Activated B cell treated with CpG ODN at 0.5 μM for 24 hours (primary cell): ENCODE measurements at regions not wholly inside any gene's neighbourhood (a gene's known extent, or its start where the extent isn't known, plus 50 kb on each side); places are given as distances from the start of the nearest gene placed in this dataset.

Source experiments
- ATAC-seq: fragments of 200-7000 bp; cut with Tn5 transposase; one replicate; pipeline ENCODE4 v1.10.0; 2021; ENCODE audit warnings: low read depth, mild to moderate bottlenecking, moderate library complexity
- CTCF ChIA-PET: fragments of 350-600 bp; sonication (Branson Sonifier 250); formaldehyde crosslinking; loops from one replicate; lab custom pipeline; 2021; ENCODE audit warnings: antibody characterized with exemption; lab: Charles Lee
- POLR2A ChIA-PET: fragments of 350-600 bp; sonication (Branson Sonifier 250); formaldehyde crosslinking; loops from one replicate; lab custom pipeline; 2021; ENCODE audit warnings: antibody characterized with exemption; lab: Charles Lee
- DNase-seq: peaks from one replicate; pipeline ENCODE4 v3.0.0; 2022
- H3K27ac Mint-ChIP-seq: one replicate; pipeline ENCODE4 v1.8.0; 2020; ENCODE audit warnings: mixed read lengths
- H3K27me3 Mint-ChIP-seq: one replicate; pipeline ENCODE4 v1.8.0; 2021; ENCODE audit warnings: mixed read lengths
- H3K36me3 Mint-ChIP-seq: one replicate; pipeline ENCODE4 v1.8.0; 2021; ENCODE audit warnings: low read depth, mixed read lengths
- H3K4me1 Mint-ChIP-seq: one replicate; pipeline ENCODE4 v1.8.0; 2021; ENCODE audit warnings: mixed read lengths
- H3K4me3 Mint-ChIP-seq: one replicate; pipeline ENCODE4 v1.8.0; 2020; ENCODE audit warnings: mild to moderate bottlenecking, mixed read lengths
- H3K9me3 Mint-ChIP-seq: one replicate; pipeline ENCODE4 v1.8.0; 2020; ENCODE audit warnings: mixed read lengths
- intact Hi-C: fragments of 100-400 bp; cut with micrococcal nuclease; formaldehyde crosslinking; loops from one replicate; pipeline ENCODE4 v1.15.1; 2024
- TF ChIP-seq, protein P1 (sequence below): fragments of 200-600 bp; IDR thresholded peaks from one replicate; pipeline ENCODE4 v1.8.0; 2022; ENCODE audit warnings: antibody characterized with exemption, mild to moderate bottlenecking

- POLR2A ChIA-PET, result no interaction called here
- ATAC-seq, result no peak
- Mint-ChIP-seq H3K4me1 (peaks cover 3% of the 10 kb centered on the region), H3K4me3 (no peak overlapping the region), H3K27ac (no peak overlapping the region), H3K36me3 (no peaks in the 10 kb centered on the region), H3K27me3 (no peaks in the 10 kb centered on the region), H3K9me3 (no peaks in the 10 kb centered on the region)
- TF ChIP-seq, protein P1, sequence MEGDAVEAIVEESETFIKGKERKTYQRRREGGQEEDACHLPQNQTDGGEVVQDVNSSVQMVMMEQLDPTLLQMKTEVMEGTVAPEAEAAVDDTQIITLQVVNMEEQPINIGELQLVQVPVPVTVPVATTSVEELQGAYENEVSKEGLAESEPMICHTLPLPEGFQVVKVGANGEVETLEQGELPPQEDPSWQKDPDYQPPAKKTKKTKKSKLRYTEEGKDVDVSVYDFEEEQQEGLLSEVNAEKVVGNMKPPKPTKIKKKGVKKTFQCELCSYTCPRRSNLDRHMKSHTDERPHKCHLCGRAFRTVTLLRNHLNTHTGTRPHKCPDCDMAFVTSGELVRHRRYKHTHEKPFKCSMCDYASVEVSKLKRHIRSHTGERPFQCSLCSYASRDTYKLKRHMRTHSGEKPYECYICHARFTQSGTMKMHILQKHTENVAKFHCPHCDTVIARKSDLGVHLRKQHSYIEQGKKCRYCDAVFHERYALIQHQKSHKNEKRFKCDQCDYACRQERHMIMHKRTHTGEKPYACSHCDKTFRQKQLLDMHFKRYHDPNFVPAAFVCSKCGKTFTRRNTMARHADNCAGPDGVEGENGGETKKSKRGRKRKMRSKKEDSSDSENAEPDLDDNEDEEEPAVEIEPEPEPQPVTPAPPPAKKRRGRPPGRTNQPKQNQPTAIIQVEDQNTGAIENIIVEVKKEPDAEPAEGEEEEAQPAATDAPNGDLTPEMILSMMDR, result no peak
- CTCF ChIA-PET, result no interaction called here
- DNase-seq, result no peak
- intact Hi-C loops, result no loop called here
These were observed 307.5 kb downstream of the DOCK8 start for GRCh38 chr9:522190-522589.

DNA sequence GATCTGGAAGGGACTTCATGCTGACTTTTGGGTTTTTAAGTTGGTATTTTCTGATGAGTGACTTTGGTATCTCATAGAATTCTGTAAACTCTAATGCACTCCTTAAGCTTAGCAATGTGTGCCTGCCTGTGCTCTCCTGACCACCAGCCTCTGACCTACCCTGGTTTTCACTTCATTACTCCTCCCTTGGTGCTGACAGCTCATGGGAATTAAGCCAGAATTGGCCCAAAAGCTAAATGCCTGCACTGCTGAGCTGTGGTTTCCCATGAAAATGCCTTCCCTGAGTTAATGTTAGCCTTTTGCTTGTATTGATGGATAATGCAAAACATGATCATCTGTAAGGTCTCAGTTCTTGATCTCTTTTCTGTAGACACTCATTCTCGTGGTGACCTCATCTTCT lies 308.0 kb downstream of the DOCK8 start:
- Mint-ChIP-seq H3K4me3 (no peak overlapping the region), H3K36me3 (no peaks in the 10 kb centered on the region), H3K4me1 (peaks cover 3% of the 10 kb centered on the region), H3K27ac (no peak overlapping the region), H3K9me3 (no peaks in the 10 kb centered on the region), H3K27me3 (no peaks in the 10 kb centered on the region)
- TF ChIP-seq, protein P1, result no peak
- DNase-seq (no peak), ATAC-seq (no peak)
- POLR2A ChIA-PET, result no interaction called here
- CTCF ChIA-PET, result no interaction called here
- intact Hi-C loops, result no loop called here

- H3K27me3 Mint-ChIP-seq, result no peaks in the 10 kb centered on the region
- peaks cover 3% of the 10 kb centered on the region for H3K4me1 Mint-ChIP-seq
- DNase-seq (no peak), ATAC-seq (no peak)
- POLR2A ChIA-PET, result no interaction called here
- TF ChIP-seq, protein P1, result no peak
- CTCF ChIA-PET, result no interaction called here
- H3K27ac Mint-ChIP-seq, result no peak overlapping the region
- no peaks in the 10 kb centered on the region for H3K9me3 Mint-ChIP-seq
- H3K4me3 Mint-ChIP-seq, result no peak overlapping the region
- intact Hi-C loops, result no loop called here
- no peaks in the 10 kb centered on the region for H3K36me3 Mint-ChIP-seq
These were observed 308.8 kb downstream of the DOCK8 start for GRCh38 chr9:523444-523843.

GRCh38 chr9:524008-524407 lies 309.3 kb downstream of the DOCK8 start:
- ChIA-PET CTCF (no interaction called here), POLR2A (no interaction called here)
- intact Hi-C loops, result no loop called here
- ATAC-seq (no peak), DNase-seq (no peak)
- Mint-ChIP-seq H3K27me3 (no peaks in the 10 kb centered on the region), H3K27ac (no peak overlapping the region), H3K9me3 (no peaks in the 10 kb centered on the region), H3K4me3 (no peak overlapping the region), H3K36me3 (no peaks in the 10 kb centered on the region), H3K4me1 (peaks cover 3% of the 10 kb centered on the region)
- TF ChIP-seq, protein P1, result no peak

DNA sequence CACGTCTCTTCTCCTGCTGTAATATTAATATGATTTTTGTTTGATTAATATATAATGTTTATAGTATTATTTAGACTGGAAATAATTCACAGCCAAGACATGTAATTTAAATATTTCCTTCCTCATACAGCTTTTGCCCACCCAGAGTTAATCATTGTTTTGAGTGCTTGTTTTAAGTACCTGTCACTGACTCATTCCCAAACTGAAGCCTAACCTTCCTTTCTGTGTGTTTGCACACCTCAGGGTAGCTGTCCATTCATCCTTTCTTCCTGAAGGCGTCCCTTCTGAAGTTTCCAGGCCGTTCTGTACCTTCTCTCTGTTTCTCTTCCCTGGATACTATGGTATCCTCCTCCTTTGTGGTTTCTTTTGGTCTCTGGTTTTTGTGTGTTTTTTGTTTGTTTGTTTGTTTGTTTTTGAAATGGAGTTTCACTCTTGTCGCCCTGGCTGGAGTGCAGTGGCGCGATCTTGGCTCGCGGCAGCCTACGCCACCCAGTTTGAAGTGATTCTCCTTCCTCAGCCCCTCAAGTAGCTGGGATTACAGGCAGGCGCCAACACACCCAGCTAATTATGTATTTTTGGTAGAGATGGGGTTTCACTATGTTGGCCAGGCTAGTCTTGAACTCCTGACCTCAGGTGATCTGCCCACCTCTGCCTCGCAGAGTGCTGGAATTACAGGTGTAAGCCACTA lies 312.4 kb downstream of the DOCK8 start:
- no peaks in the 10 kb centered on the region for H3K36me3 Mint-ChIP-seq
- POLR2A ChIA-PET, result no interaction called here
- no peaks in the 10 kb centered on the region for H3K9me3 Mint-ChIP-seq
- peaks cover 3% of the 10 kb centered on the region for H3K4me1 Mint-ChIP-seq
- ATAC-seq (no peak), DNase-seq (no peak)
- H3K27me3 Mint-ChIP-seq, result no peaks in the 10 kb centered on the region
- intact Hi-C loops, result no loop called here
- H3K27ac Mint-ChIP-seq, result no peak overlapping the region
- CTCF ChIA-PET, result no interaction called here
- H3K4me3 Mint-ChIP-seq, result no peak overlapping the region
- TF ChIP-seq, protein P1, result no peak
